Right lobe of liver (tissue), 6 donors: ENCODE measurements at regions not wholly inside any gene's neighbourhood (a gene's known extent, or its start where the extent isn't known, plus 50 kb on each side); places are given as distances from the start of the nearest gene placed in this dataset.

ENCODE experiments used
- ATAC-seq, 4 donors: fragments of 200-7000 bp; cut with Tn5 transposase; one replicate each; pipeline ENCODE4 v1.9.1; 2020; ENCODE audit warnings: mild to moderate bottlenecking in 4 of 4, moderate library complexity in 4 of 4
- DNase-seq, 3 donors: peaks; one replicate each; pipeline ENCODE4 v3.0.0-alpha.2; 2020
- H3K27ac ChIP-seq, 3 donors: fragments of 200-600 bp; one replicate each; pipeline ENCODE4 v1.8.0; 2022
- H3K27me3 ChIP-seq, 2 donors: fragments of 200-600 bp; one replicate each; pipeline ENCODE4 v1.8.0; 2022
- H3K36me3 ChIP-seq, 4 donors: fragments of 200-600 bp; sonication (generic) in 1 of 4; one replicate each; pipeline versions ENCODE4 v1.5.1 to v1.8.0; 2017 to 2022; ENCODE audit warnings: control low read depth in 1 of 4
- H3K4me1 ChIP-seq, 4 donors: fragments of 200-600 bp; sonication (generic) in 1 of 4; one replicate each; pipeline versions ENCODE4 v1.5.1 to v1.8.0; 2017 to 2022; ENCODE audit warnings: control low read depth in 1 of 4
- H3K4me3 ChIP-seq, 3 donors: fragments of 200-600 bp; one replicate each; pipeline ENCODE4 v1.8.0; 2022
- H3K9me3 ChIP-seq, 4 donors: fragments of 200-600 bp; sonication (generic) in 1 of 4; one replicate each; pipeline versions ENCODE4 v1.5.1 to v1.8.0; 2017 to 2022; ENCODE audit warnings: control low read depth in 1 of 4
- CTCF ChIP-seq, 4 donors: fragments of 200-600 bp in 3 of 4; fragments of 450-650 bp in 1 of 4; IDR thresholded peaks; one replicate each; pipeline versions ENCODE4 v1.5.1 to v1.8.0; 2016 to 2022; ENCODE audit warnings: antibody characterized with exemption in 4 of 4, mild to moderate bottlenecking in 2 of 4
- POLR2A ChIP-seq: fragments of 450-650 bp; IDR thresholded peaks from one replicate; pipeline ENCODE4 v1.6.1; 2017; ENCODE audit warnings: antibody characterized with exemption, mild to moderate bottlenecking
- WGBS: methylation state at CpG from one replicate; pipeline ENCODE4 v1.1.6; 2018; ENCODE audit warnings: low coverage, low lambda C conversion rate; ENCODE audit not compliant: insufficient coverage; ENCODE audit errors: missing lambda C conversion rate; 5-methylcytosine and 5-hydroxymethylcytosine counted together
- intact Hi-C, 2 donors: fragments of 100-400 bp; cut with DNase I; formaldehyde crosslinking; loops; one replicate each; pipeline versions ENCODE4 v1.11.2 to v1.14.1; 2022
- donor health status: DM: no; HTN: yes; CAD: no.
- donor health status: DM: no; HTN: no; CAD: no.
- donor health status: DM: no; HTN: no; CAD: no.
- donor health status: DM: no; HTN: yes; CAD: no.
- donor health status: DM: no; HTN: yes; CAD: no.

DNA sequence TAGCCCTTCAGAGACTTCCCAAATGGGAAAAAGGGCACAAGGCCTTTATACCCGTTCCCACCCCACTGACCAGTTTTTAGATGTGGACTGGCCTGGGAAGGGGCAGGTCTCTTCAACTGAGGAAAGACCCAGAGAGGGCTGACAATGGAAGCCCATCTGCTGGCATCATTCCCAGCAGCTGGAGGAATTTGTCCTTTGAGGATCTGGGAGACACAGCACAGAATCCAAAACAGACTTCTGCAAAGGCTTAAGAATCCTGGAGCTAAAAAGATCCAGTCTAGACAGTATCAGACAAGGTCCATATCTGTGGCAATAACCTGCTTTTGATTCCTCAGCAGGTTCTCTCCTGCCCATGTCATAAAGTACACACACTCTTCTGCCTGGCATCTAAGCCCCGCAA is 329.2 kb downstream of the TMEM167A start:
- WGBS: 100% methylated on average over 1 of the region's 2 CpGs

GRCh38 chr5:82745016-82745415 is 332.2 kb downstream of the TMEM167A start:
- DNase-seq (no peak), ATAC-seq (no peak)
- Histone ChIP-seq H3K9me3 (no peaks in the 10 kb centered on the region), H3K4me1 (no peaks in the 10 kb centered on the region), H3K27me3 (no peaks in the 10 kb centered on the region), H3K4me3 (no peak overlapping the region), H3K27ac (no peak overlapping the region), H3K36me3 (no peaks in the 10 kb centered on the region)
- WGBS: 74% methylated on average over 2 of the region's 2 CpGs
- TF ChIP-seq POLR2A: no peak
- intact Hi-C loops: no loop called here

More for the DNA sequence above, 329.2 kb downstream of the TMEM167A start:
- H3K4me1 ChIP-seq: no peaks in the 10 kb centered on the region
- no peak for DNase-seq
- H3K9me3 ChIP-seq: no peaks in the 10 kb centered on the region
- intact Hi-C loops: no loop called here
- H3K4me3 ChIP-seq: no peak overlapping the region
- TF ChIP-seq CTCF (IDR thresholded peaks at IDR 0.05): no peak
- TF ChIP-seq POLR2A: no peak
- H3K27me3 ChIP-seq: no peaks in the 10 kb centered on the region
- ATAC-seq: no peak
- H3K27ac ChIP-seq: no peak overlapping the region
- no peaks in the 10 kb centered on the region for H3K36me3 ChIP-seq

- TF ChIP-seq CTCF (IDR thresholded peaks at IDR 0.05) (no peak), POLR2A (no peak)
- intact Hi-C loops: no loop called here
- WGBS: 52% methylated on average over 6 of the region's 6 CpGs
- no peak overlapping the region for H3K4me3 ChIP-seq
- no peak for ATAC-seq
- DNase-seq: no peak
- H3K36me3 ChIP-seq: no peaks in the 10 kb centered on the region
- no peaks in the 10 kb centered on the region for H3K27me3 ChIP-seq
- H3K9me3 ChIP-seq: no peaks in the 10 kb centered on the region
- H3K4me1 ChIP-seq: no peaks in the 10 kb centered on the region
- no peak overlapping the region for H3K27ac ChIP-seq
These were observed 338.4 kb downstream of the TMEM167A start for GRCh38 chr5:82738681-82739269.

- ATAC-seq: peak in 1 of 4 donors; percentile 45
- H3K4me3 ChIP-seq: no peak overlapping the region
- H3K27me3 ChIP-seq: no peaks in the 10 kb centered on the region
- no peak for DNase-seq
- no peaks in the 10 kb centered on the region for H3K9me3 ChIP-seq
- intact Hi-C loops: no loop called here
- no peaks in the 10 kb centered on the region for H3K36me3 ChIP-seq
- 44% methylated on average over 3 of the region's 3 CpGs for WGBS
- H3K4me1 ChIP-seq: no peaks in the 10 kb centered on the region
- no peak for TF ChIP-seq POLR2A
- TF ChIP-seq CTCF (IDR thresholded peaks at IDR 0.05): no peak
- H3K27ac ChIP-seq: no peak overlapping the region
These were observed 341.9 kb downstream of the TMEM167A start for GRCh38 chr5:82735160-82735789.

- Histone ChIP-seq H3K4me3 (no peak overlapping the region), H3K4me1 (no peaks in the 10 kb centered on the region), H3K36me3 (no peaks in the 10 kb centered on the region), H3K9me3 (no peaks in the 10 kb centered on the region), H3K27me3 (no peaks in the 10 kb centered on the region), H3K27ac (no peak overlapping the region)
- intact Hi-C loops: no loop called here
- TF ChIP-seq POLR2A (no peak), CTCF (IDR thresholded peaks at IDR 0.05) (no peak)
- DNase-seq (no peak), ATAC-seq (no peak)
- 53% methylated on average over 5 of the region's 5 CpGs for WGBS
These were observed 342.8 kb downstream of the TMEM167A start for GRCh38 chr5:82734347-82734746.
